ENCODE measurements at regions not wholly inside any gene's neighbourhood (a gene's known extent, or its start where the extent isn't known, plus 50 kb on each side); places are given as distances from the start of the nearest gene placed in this dataset.
"Not testable (repeated sequence)": the region's sequence is repeated elsewhere in the genome, so short reads cannot be mapped to it uniquely, and the experiment has no call there.

GRCh38 chr18:46229641-46230040 lies 125.5 kb downstream of the HAUS1 start:
- DNase-seq: not testable (repeated sequence)

- no peak for DNase-seq
Observed at GRCh38 chr18:46236156-46236555, 132.0 kb downstream of the HAUS1 start.

DNA sequence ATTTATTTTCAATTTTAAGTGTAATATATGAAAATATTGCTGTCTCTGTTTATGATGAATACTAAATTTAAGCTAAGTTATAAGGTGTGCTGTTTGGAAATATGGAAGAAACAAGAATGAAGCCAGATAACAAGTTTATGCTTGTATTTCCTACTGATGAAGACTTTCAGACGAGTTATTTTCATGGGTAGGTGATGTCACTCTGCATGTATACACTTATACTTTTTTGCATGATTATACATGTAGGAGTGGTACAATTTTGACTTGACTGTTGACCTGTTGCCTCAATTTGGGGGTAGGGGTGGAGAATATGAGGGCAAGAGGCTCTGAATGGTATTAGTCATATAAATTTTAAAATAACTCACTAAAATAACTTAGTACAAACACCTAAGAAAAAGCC lies 133.7 kb downstream of the HAUS1 start:
- DNase-seq: no peak

GRCh38 chr18:46239549-46239948 lies 135.4 kb downstream of the HAUS1 start:
- no peak for DNase-seq

- DNase-seq: no peak
Observed at GRCh38 chr18:46239998-46240397, 135.8 kb downstream of the HAUS1 start.

DNA sequence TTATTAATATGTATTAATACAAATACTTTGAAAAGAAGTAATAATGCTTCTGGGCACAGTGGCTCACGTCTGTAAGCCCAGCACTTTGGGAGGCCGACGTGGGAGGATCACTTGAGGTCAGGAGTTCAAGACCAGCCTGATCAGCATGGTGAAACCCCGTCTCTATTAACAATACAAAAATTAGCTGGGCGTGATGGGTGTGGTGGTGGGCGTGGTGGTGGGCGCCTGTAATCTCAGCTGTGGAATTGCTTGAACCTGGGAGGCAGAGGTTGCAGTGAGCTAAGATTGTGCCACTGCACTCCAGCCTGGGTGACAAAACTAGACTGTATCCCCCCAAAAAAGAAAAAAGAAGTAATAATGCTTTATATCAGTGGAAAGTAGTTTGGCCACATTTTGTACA lies 137.2 kb downstream of the HAUS1 start:
- DNase-seq: not testable (repeated sequence)

GRCh38 chr18:46242183-46242582 lies 138.0 kb downstream of the HAUS1 start:
- DNase-seq: no peak

DNA sequence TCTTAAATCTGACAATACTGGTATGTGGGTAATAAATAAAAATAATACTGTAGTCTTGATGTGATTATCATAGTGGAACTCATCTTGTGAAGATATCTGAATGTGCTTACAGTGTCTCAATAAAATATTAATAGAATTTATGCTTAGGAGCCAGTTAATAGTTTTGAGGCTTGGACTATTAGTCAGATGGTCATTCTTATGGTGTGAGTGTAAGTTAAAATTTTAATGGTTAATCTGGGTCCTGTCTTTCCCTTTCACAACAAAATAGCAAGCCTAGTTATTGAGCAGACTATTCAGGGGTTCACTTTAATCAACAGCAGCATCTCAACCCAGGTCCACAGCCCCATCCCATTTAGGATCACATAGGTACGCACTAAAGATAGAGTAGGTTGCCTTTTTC lies 138.9 kb downstream of the HAUS1 start:
- no peak for DNase-seq

DNA sequence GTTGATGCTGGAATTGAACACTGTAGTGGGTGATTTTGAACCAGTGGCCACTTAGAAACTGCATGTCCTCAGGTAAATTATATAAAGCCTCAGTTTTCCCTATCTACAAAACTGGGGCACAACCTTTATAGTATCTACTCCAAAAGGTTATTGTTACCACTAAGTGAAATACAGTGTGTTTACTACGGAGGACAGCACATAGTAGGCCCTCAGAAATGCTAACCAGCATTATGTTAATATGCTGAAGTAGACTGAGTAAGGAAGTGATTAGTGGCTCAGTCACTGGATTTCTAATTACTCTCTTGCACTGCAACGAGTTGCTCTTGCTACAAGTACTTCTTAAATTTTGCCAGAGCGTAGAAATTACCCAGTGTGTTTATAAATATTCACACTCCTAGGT lies 139.5 kb downstream of the HAUS1 start:
- DNase-seq: no peak

- DNase-seq: no peak
Observed at GRCh38 chr18:46246101-46246500, 141.9 kb downstream of the HAUS1 start.

GRCh38 chr18:46247942-46248341 lies 143.8 kb downstream of the HAUS1 start:
- no peak for DNase-seq

DNA sequence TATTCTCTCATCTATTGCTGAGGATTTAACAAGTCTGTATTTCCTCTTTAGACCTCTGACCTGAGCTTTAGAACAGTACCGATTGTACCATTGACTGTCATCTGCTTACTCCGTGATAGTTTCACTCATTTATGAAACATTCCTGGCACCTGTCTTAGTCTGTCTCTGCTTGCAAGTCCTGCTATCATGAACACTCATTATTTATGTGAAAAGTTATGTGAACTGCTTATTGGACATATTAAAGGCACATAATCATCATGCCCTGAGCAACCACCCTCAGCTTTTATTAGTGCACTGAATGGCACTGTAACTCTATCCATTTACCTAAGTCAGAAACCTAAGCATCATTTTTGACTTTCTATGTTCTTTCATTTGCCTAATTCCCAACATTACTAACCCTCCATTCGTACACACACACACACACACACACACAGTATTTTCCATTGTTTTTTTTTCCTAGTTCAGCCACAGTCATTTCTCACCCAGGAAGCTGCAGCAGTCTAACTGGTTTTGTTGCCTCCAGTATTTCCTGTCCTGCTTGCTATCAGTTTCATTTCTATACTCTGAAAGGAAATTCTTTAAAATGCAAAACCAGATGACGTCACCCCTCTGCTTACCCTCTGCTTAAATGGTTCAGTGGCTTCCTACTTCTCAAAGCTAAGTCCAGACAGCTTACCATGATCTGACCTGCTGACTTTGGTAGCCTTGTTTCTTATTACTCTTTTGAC lies 146.1 kb downstream of the HAUS1 start:
- peak; percentile 42 for DNase-seq

DNA sequence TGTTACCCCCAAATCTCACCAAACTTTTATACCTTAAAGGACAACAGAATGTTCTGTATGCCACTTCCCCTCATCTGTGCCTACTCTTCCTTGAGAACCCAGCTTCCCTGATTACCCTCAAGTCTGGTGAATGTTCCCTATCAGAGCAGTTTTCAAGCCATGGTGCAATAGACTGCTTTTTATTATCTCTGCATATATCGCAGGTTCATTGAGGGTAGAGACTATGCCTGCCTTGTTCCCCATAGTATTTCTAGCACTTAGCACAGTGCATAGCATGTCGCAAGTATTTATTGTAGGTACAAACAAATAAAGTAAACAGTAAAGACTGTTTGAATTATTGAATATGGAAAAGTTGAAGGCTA lies 146.6 kb downstream of the HAUS1 start:
- no peak for DNase-seq

DNA sequence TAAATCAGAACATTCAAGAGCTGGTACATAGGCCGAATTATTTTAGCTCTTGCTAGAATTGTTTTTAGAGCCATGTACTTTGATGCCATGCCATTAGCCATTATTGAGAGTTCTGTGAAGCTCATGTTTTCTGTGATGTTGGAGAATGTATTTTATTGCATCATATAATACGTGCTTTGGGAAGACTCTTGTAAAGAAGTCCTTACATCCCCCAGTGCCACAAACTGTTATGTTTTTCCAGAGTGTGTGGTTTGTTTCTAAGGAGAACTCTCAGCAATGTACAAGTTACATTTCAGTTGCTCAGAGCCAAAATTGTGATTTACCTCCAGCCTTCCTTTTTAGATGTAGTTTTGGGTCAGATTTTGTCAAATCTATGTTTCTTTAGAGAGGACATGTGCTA lies 148.6 kb downstream of the HAUS1 start:
- DNase-seq: no peak

GRCh38 chr18:46253498-46253897 lies 149.3 kb downstream of the HAUS1 start:
- DNase-seq: no peak

DNA sequence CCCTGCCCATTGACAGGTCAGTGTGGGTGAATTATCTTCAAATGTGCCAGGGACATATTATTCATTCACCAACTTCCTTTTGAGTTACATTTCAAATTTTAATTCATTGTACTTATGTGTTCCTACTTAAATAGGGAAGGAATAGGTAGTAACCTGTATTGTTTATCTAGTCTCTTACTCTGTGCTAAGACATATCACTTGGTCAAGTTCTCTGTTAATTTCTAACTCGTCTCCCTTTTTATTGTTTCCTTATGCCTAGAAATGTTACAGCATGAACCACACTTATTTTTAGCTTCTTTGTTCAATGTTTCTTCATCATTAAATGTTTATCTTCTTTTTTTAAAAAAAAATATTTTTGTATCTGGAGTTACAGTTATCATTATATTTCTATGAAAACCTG lies 151.9 kb downstream of the HAUS1 start:
- no peak for DNase-seq

GRCh38 chr18:46257366-46257765 lies 153.2 kb downstream of the HAUS1 start:
- no peak for DNase-seq

DNA sequence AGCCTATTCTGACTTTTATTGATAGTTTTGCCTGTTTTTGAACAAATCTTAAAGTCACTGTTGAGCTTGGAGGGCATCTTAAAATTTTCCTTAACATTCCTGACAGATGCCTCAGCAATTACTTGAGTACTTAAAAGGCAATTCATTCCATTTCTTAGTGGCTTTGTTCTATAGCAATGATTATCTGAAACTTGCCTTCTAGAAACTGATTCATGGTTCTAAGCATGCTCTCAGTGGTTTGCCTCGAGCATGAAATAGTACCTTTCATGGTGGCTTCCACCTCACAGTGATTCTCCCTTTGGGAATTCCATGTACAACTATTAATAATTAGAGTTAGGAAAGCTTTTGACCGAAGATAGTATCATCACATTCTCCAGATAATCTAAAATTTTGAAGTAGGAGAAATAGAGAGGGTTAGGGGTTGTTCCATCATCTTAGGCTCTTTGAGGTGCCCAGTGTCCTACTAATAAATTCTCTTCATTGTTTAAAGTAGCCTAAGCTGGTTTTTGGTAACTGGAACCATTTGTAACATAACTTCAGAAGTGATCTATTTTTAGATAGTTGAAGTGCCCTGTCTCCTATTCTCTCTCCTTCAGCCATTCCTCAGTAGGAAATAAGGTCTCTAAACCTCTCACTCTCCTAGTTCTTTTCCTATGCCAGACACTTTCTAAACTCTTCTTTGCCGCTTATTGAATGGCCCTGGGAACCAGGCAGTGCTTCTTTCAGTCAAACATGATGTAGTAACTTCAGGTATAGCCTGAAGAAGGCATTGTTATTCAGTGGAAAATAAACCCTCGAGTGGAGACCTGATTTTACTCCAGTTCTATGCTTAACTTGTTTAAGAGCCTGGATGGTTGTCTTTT lies 156.1 kb downstream of the HAUS1 start:
- DNase-seq: no peak

GRCh38 chr18:46260879-46261143 lies 156.6 kb downstream of the HAUS1 start:
- no peak for DNase-seq

DNA sequence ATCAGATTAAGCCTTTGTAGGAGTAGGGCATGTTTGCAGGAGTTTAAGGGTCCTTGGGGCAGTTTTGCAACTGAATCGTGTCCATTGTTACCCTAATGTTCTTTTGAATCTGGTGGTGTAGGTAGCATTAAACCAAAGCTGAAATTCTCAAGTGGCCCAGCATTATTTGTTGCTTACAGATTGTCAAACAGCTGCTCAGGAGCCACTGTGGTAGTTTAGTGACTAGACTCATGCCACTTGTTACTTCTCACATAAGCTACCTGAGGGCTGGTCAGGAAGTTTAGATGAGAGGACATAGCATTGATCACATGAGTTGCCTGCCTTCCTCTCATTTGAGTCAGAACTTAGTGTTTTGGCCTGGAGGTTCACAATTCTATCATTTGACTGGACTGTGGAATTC lies 157.6 kb downstream of the HAUS1 start:
- no peak for DNase-seq

DNA sequence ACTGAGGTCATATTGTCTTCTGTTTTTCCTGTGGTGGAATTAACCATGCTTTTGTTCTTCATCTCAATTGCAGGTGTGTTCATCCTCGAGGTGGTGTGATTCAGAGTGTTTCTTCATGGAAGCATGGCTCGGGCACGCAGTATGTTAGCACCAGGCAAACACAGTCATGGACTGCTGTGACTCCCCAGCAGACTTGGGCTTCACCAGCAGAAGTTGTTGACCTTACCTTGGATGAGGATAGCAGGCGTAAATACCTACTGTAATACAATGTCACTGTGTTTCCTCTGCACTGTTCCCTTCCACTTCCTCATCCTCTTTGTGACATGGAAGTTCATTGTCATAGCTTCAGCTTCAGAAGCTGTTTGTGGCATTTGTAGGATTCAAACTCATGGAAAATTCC lies 158.7 kb downstream of the HAUS1 start:
- no peak for DNase-seq

DNA sequence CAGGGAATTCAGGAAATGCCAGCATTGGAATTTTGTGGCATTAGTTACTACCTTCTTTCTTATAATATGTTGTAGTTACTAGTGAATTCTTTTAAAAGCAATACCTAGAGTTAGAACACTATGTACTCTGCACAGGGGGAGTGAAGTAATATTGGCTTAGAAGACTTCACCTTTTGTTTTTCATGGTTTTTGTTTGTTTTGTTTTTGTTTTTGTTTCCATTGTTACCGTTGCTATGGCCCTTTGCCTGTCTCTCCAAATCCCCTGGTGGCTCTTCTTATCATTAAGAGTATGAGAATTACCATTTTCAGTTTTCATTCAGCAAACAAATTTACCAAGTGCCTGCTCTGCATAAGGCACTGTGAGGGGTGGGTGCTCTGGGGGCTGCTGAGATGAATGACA lies 160.1 kb downstream of the HAUS1 start:
- DNase-seq: no peak

DNA sequence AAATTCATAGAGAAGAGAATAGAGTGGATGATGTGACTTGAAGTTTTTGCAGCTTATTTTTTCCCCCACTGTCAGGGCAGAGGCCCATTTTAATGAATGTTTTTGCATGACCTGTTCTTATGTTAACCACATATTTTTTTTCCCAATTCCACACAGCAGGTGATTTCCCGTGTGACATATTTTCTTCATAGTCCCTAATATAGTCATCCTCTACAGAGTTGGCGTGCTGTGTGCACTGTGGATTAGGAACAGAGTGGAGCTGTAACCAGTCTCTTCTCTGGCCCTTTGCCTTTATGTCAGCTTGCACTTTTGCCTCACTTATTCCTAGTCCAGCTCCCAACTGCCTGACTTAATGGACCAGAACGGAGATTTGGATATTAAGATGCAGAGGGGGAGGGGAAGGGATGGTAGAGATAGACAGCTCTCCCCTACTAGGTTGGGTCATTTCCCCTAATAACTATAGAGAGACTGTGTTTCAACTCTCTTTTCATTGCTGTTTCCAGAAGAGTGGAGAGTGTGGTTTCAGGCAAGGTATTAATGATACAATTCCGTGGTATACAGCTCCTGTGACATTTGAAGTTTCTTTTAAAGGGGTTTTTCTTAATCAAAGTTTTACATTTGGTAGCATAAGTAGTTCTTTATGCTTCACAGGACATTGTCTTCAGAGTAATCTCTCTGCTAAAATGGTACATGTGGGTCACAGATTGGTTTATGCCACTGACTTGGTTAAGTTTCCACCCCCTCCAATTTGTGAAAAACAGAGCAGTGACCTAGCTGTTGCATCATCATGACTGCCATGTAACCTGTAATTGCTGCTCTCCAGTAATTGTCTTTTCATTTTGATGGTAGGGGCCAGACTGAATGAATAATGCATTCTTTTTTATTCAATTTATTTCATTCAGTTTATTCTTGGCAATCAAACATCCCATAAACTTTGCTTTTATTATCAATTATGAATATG lies 161.3 kb downstream of the HAUS1 start:
- DNase-seq: no peak

DNA sequence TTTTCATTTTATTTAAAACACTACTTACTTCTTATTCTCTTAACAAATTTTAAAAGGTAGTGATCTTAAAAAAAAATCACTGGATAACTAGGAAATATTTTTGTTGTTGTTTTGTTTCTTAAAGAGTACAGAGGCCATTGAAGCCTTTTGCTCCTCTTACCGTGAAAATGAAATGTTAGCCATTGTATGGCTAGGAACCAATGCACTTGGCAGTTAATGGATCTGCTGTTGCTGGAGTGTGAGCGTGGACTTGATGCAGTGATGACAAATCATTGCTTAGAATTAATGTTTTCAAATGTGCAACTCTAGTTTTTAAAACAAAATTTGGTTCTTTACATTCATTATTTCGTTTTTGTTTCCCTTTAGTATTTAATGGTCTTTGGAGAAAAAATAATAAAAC lies 162.3 kb downstream of the HAUS1 start:
- no peak for DNase-seq
